Naive thymus-derived CD8-positive, alpha-beta T cell (primary cell): ENCODE measurements at regions not wholly inside any gene's neighbourhood (a gene's known extent, or its start where the extent isn't known, plus 50 kb on each side); places are given as distances from the start of the nearest gene placed in this dataset.
A peak's percentile ranks its signal among the peaks of the same experiment; 100 is the strongest.

Source experiments
- ATAC-seq, 2 donors: fragments of 150-1000 bp; cut with Tn5 transposase in 1 of 2; sonication (Bioruptor Pico), chemical (Tn5 transposase) in 1 of 2; 1 replicate in 1 of 2; 2 replicates in 1 of 2; pipeline ENCODE4 v1.10.0; 2021; ENCODE audit warnings: mild to moderate bottlenecking in 2 of 2, moderate library complexity in 2 of 2
- POLR2A ChIA-PET: fragments of 350-600 bp; sonication (Branson Sonifier 250); formaldehyde crosslinking; loops from one replicate; lab custom pipeline; 2021; ENCODE audit warnings: antibody characterized with exemption; lab: Charles Lee
- DNase-seq, 10 donors: peaks; one replicate each; pipeline versions ENCODE4 v3.0.0 to v3.0.0-alpha.2; 2020 to 2022
- H3K27ac Mint-ChIP-seq, 10 donors: one replicate each; pipeline ENCODE4 v1.8.0; 2020 to 2022; ENCODE audit warnings: mild to moderate bottlenecking in 10 of 10, mixed read lengths in 10 of 10, moderate library complexity in 4 of 10, inconsistent platforms in 1 of 10
- H3K27me3 Mint-ChIP-seq, 5 donors: one replicate each; pipeline ENCODE4 v1.8.0; 2021 to 2022; ENCODE audit warnings: mixed read lengths in 5 of 5
- H3K36me3 Mint-ChIP-seq, 3 donors: one replicate each; pipeline ENCODE4 v1.8.0; 2020 to 2022; ENCODE audit warnings: mixed read lengths in 3 of 3, mild to moderate bottlenecking in 2 of 3, inconsistent platforms in 1 of 3
- H3K4me1 Mint-ChIP-seq, 4 donors: one replicate each; pipeline ENCODE4 v1.8.0; 2021 to 2022; ENCODE audit warnings: mixed read lengths in 4 of 4
- H3K4me3 Mint-ChIP-seq, 10 donors: one replicate each; pipeline ENCODE4 v1.8.0; 2020 to 2022; ENCODE audit warnings: mild to moderate bottlenecking in 10 of 10, mixed read lengths in 10 of 10, moderate library complexity in 6 of 10, inconsistent platforms in 1 of 10
- H3K9me3 Mint-ChIP-seq, 9 donors: one replicate each; pipeline ENCODE4 v1.8.0; 2020 to 2022; ENCODE audit warnings: mixed read lengths in 9 of 9, mild to moderate bottlenecking in 3 of 9, inconsistent platforms in 1 of 9, moderate library complexity in 1 of 9

DNA sequence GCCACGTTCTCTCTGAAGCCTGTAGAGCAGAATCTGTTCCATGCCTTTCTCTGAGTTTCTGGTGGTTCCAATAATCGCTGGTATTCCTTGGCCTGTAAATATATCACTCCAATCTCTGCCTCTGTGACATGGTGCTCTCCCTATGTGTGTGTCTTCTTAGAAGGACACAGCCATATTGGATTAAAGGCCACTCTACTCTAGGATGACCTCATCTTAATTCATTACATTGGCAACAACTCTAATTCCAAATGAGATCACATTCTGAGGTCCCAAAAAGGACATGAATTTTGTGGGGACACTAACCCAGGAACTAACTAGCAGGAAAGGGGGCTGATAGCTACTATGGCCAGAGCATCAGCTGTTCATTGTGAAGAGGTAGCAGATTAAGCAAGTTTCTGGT is 110.7 kb downstream of the KLF12 start:
- no peak for DNase-seq
- H3K27me3 Mint-ChIP-seq = no peaks in the 10 kb centered on the region
- H3K4me1 Mint-ChIP-seq = peaks cover 29 to 76% (median 74%) of the 10 kb centered on the region in 4 donors
- H3K36me3 Mint-ChIP-seq = peaks cover 27 to 29% (median 28%) of the 10 kb centered on the region in 3 donors
- H3K27ac Mint-ChIP-seq = peak overlapping the region in 6 of 10 donors; percentile 16 to 89 (median 47)
- peaks cover 0 to 14% (median 4%) of the 10 kb centered on the region in 9 donors for H3K9me3 Mint-ChIP-seq
- POLR2A ChIA-PET = interaction anchor here (0.9 kb wide), 1 partner anchor 38 kb away, joined by 3 read pairs; no protein-coding TSS in a partner anchor
- no peak for ATAC-seq
- no peak overlapping the region for H3K4me3 Mint-ChIP-seq

- DNase-seq (no peak), ATAC-seq (no peak)
- Mint-ChIP-seq H3K4me1 (peaks cover 23 to 76% (median 71%) of the 10 kb centered on the region in 4 donors), H3K4me3 (peak overlapping the region in 1 of 10 donors; percentile 38), H3K27me3 (no peaks in the 10 kb centered on the region), H3K9me3 (peaks cover 0 to 14% (median 4%) of the 10 kb centered on the region in 9 donors), H3K27ac (peak overlapping the region in 4 of 10 donors; percentile 2 to 75 (median 23)), H3K36me3 (peaks cover 28 to 29% (median 29%) of the 10 kb centered on the region in 3 donors)
- POLR2A ChIA-PET = interaction anchor here (1.1 kb wide), 1 partner anchor 37 kb away, joined by 6 read pairs; no protein-coding TSS in a partner anchor
Observed at GRCh38 chr13:74021505-74021904, 112.7 kb downstream of the KLF12 start.

DNA sequence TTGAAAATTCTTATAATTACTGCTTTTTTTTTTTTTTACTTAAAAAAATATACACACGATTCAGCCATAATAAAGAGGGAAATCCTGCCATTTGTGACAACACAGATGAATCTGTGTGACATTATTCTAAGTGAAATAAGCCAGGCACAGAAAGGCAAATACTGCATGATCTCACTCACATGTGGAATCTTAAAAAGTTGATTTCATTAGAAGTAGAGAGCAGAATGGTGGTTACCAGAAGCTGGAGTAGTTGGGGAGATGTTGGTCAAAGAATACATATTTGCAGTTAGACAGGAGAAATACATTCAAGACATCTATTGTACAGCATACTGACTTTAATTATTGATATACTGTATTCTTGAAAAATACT is 116.2 kb downstream of the KLF12 start:
- Mint-ChIP-seq H3K27ac (peak overlapping the region in 4 of 10 donors; percentile 23 to 76 (median 40)), H3K4me1 (peaks cover 19 to 63% (median 52%) of the 10 kb centered on the region in 4 donors), H3K4me3 (peak overlapping the region in 1 of 10 donors; percentile 11), H3K27me3 (no peaks in the 10 kb centered on the region), H3K36me3 (peaks cover 22 to 23% (median 23%) of the 10 kb centered on the region in 3 donors), H3K9me3 (peaks cover 0 to 14% (median 4%) of the 10 kb centered on the region in 9 donors)
- POLR2A ChIA-PET = interaction anchor here (0.6 kb wide), 1 partner anchor 1581 kb away, joined by 3 read pairs; no protein-coding TSS in a partner anchor
- no peak for DNase-seq
- ATAC-seq = no peak

DNA sequence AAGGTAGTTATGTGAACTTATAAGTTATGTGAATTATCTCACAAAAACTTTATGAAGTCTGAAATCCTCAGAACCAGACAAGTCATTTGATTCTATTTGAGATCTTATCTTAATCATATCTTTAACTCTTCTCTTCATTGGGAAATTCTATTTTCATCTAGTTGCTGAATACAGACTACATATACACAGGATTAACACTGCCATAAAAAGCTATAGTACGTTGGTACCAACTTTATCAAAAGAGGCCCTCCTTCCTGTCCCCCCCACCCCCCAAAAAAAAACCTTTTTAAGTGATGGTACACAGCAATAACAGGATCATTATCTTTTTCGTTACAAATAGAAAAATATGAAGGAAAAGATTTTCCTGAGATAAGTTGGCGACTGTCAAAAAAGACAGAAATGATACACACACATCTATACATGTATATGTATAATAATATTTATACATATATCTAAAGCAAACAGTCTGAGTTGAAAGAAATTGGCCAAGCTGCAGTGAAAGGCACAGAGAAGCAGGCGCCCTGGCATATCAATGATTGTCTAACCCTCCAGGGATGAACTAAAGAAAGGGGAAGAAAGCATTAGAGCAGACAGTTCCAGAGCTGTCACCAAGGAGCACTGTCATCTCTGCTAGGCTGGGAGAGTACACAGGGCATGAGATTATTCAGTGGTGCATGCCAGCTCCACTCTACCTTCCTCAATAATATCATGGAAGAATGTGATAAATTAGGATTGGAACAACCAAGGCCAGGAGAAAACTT is 116.7 kb downstream of the KLF12 start:
- peak overlapping the region in 3 of 10 donors; percentile 7 to 47 (median 32) for H3K4me3 Mint-ChIP-seq
- peak overlapping the region in 8 of 10 donors; percentile 51 to 79 (median 68) for H3K27ac Mint-ChIP-seq

DNA sequence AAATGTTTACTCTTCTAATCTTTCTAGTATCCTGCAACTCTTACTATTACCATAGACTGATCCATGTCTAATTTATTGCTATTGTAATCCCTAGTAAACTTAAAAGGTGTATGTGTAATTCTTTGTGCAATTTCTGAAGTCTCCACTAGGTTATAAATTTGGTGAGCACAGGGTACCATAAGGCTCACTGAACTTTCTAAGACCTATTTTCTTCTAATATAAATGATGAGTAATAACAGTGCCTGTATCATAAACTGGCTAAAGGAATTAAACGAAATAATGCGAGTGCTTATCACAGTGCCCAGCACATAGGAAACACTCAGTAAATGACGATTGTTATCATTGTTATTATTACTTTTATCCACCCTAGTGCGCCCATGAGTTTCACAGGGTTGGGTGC is 119.1 kb downstream of the KLF12 start:
- peaks cover 1 to 8% (median 5%) of the 10 kb centered on the region in 3 donors for H3K36me3 Mint-ChIP-seq
- ATAC-seq (peak; percentile 35 to 48), DNase-seq (no peak)
- no peak overlapping the region for H3K4me3 Mint-ChIP-seq
- no peaks in the 10 kb centered on the region for H3K27me3 Mint-ChIP-seq
- peaks cover 0 to 2% (median 0%) of the 10 kb centered on the region in 9 donors for H3K9me3 Mint-ChIP-seq
- H3K27ac Mint-ChIP-seq = no peak overlapping the region
- POLR2A ChIA-PET = no interaction called here
- H3K4me1 Mint-ChIP-seq = peaks cover 16 to 62% (median 51%) of the 10 kb centered on the region in 4 donors

More for the DNA sequence above, 116.7 kb downstream of the KLF12 start:
- peaks cover 19 to 64% (median 51%) of the 10 kb centered on the region in 4 donors for H3K4me1 Mint-ChIP-seq
- DNase-seq = peak in 1 of 10 donors; percentile 28
- POLR2A ChIA-PET = interaction anchor here (0.6 to 1.3 kb wide), 5 partner anchors 76 to 1582 kb away, joined by 3 to 6 read pairs (median 4); no protein-coding TSS in a partner anchor
- H3K27me3 Mint-ChIP-seq = no peaks in the 10 kb centered on the region
- ATAC-seq = peak; percentile 58 to 82
- H3K9me3 Mint-ChIP-seq = peaks cover 0 to 8% (median 2%) of the 10 kb centered on the region in 9 donors
- peaks cover 18 to 21% (median 19%) of the 10 kb centered on the region in 3 donors for H3K36me3 Mint-ChIP-seq

DNA sequence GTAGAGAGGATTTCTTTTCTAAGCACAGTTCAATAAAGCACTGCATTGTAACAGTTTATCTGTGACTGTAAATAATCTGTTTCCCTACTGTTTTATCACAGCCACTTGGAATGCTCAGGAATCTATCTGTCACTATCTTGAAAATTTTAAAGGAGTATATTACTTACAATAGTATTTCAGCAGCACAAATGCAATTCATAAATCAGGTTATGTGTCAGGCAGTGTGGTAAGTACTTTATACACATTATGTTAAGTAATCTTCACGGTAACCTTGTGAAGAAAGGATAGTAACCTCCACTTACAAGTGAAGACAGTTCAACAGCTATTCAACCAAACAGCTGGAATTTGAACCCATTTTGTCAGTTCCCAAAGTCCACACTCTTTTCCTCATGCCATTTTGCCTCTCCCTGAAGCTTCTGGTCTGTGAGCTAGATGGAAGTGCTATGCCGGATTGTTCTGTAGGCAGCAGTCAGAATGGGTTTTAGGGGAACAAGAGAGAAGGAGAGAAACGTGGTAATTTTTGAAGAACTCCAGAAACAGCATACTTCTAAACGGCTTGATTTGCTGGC is 125.0 kb downstream of the KLF12 start:
- no peaks in the 10 kb centered on the region for H3K27me3 Mint-ChIP-seq
- no peaks in the 10 kb centered on the region for H3K9me3 Mint-ChIP-seq
- ATAC-seq (no peak), DNase-seq (no peak)
- POLR2A ChIA-PET = no interaction called here
- peaks cover 0 to 21% (median 14%) of the 10 kb centered on the region in 3 donors for H3K36me3 Mint-ChIP-seq
- peak overlapping the region in 5 of 10 donors; percentile 19 to 53 (median 26) for H3K27ac Mint-ChIP-seq
- peaks cover 29 to 63% (median 59%) of the 10 kb centered on the region in 4 donors for H3K4me1 Mint-ChIP-seq
- no peak overlapping the region for H3K4me3 Mint-ChIP-seq

- H3K9me3 Mint-ChIP-seq = no peaks in the 10 kb centered on the region
- no peaks in the 10 kb centered on the region for H3K27me3 Mint-ChIP-seq
- DNase-seq (no peak), ATAC-seq (no peak)
- POLR2A ChIA-PET = no interaction called here
- peaks cover 23 to 56% (median 49%) of the 10 kb centered on the region in 4 donors for H3K4me1 Mint-ChIP-seq
- peak overlapping the region in 1 of 10 donors; percentile 20 for H3K4me3 Mint-ChIP-seq
- peaks cover 0 to 18% (median 10%) of the 10 kb centered on the region in 3 donors for H3K36me3 Mint-ChIP-seq
- peak overlapping the region in 4 of 10 donors; percentile 5 to 42 (median 9) for H3K27ac Mint-ChIP-seq
Observed at GRCh38 chr13:74006666-74007065, 127.5 kb downstream of the KLF12 start.

- peaks cover 0 to 18% (median 8%) of the 10 kb centered on the region in 3 donors for H3K36me3 Mint-ChIP-seq
- POLR2A ChIA-PET = no interaction called here
- peak overlapping the region in 7 of 10 donors; percentile 1 to 51 (median 9) for H3K27ac Mint-ChIP-seq
- H3K4me3 Mint-ChIP-seq = peak overlapping the region in 2 of 10 donors; percentile 1 to 9
- peak; percentile 80 to 85 for ATAC-seq
- no peaks in the 10 kb centered on the region for H3K27me3 Mint-ChIP-seq
- DNase-seq = peak in 2 of 10 donors; percentile 13 to 26
- peaks cover 24 to 54% (median 49%) of the 10 kb centered on the region in 4 donors for H3K4me1 Mint-ChIP-seq
- no peaks in the 10 kb centered on the region for H3K9me3 Mint-ChIP-seq
Observed at GRCh38 chr13:74005320-74006157, 128.7 kb downstream of the KLF12 start.

DNA sequence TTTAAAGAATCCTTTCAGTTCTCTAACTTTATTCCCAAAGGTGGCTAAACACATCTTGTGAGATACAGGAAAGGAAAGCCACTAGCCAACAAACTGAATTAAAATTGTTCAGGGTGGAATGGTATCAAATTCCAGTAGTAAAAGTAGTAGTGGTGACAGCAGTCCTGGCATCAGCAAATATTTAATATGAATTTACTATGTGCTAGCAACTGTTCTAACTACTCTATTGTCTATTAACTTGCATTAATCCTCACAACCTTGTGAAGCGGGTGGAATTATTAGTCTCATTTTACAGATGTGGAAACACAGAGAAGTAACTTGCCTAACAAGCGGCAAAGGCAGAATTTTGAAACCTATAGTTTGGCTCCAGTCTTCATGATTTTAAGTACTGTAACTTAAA is 130.1 kb downstream of the KLF12 start:
- H3K36me3 Mint-ChIP-seq = peaks cover 0 to 14% (median 8%) of the 10 kb centered on the region in 3 donors
- H3K27ac Mint-ChIP-seq = no peak overlapping the region
- no peaks in the 10 kb centered on the region for H3K9me3 Mint-ChIP-seq
- POLR2A ChIA-PET = no interaction called here
- no peaks in the 10 kb centered on the region for H3K27me3 Mint-ChIP-seq
- peaks cover 21 to 58% (median 48%) of the 10 kb centered on the region in 4 donors for H3K4me1 Mint-ChIP-seq
- ATAC-seq (no peak), DNase-seq (no peak)
- H3K4me3 Mint-ChIP-seq = no peak overlapping the region

DNA sequence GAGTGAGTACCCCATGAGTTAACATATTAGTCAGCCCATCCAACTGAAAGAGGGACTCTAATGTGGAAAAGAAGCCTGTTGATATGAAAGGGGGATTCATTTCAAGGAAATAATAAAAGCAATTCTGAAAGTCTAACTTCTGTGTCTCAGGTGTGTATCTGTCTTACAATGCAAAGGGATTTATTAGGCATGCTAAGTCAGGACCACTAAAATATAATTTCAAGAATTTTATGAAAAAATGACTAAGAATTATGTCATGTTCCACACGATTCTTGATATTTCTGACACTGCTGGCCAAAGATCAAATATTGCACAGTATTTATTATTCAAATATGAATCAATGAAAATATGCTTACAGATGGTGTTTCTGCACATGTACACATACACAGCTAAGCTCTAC is 130.8 kb downstream of the KLF12 start:
- H3K4me1 Mint-ChIP-seq = peaks cover 24 to 60% (median 49%) of the 10 kb centered on the region in 4 donors
- POLR2A ChIA-PET = no interaction called here
- H3K36me3 Mint-ChIP-seq = peaks cover 0 to 7% (median 7%) of the 10 kb centered on the region in 3 donors
- DNase-seq = no peak
- H3K27ac Mint-ChIP-seq = no peak overlapping the region
- no peak overlapping the region for H3K4me3 Mint-ChIP-seq
- no peaks in the 10 kb centered on the region for H3K27me3 Mint-ChIP-seq
- no peak for ATAC-seq
- H3K9me3 Mint-ChIP-seq = no peaks in the 10 kb centered on the region

DNA sequence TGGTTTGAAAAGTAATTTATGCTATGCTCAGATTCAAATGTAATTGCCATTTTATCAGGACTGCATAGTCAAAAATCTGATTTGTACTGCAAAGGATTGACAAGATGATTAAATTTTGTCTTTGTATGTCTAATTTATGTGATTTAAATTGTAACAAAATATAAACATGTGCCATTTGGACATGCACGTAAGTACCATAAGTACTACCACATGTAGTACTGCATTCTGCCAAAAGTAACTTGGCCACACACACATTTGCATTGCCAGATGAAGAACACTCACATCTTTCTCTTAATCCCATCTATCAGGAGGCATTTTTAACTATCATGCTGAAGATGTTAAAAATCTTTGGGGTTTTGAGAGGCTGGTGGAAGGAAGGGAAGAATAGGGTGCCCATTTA is 133.3 kb downstream of the KLF12 start:
- POLR2A ChIA-PET = no interaction called here
- DNase-seq = no peak
- Mint-ChIP-seq H3K27me3 (no peaks in the 10 kb centered on the region), H3K9me3 (no peaks in the 10 kb centered on the region), H3K36me3 (no peaks in the 10 kb centered on the region), H3K4me1 (peaks cover 18 to 67% (median 57%) of the 10 kb centered on the region in 4 donors), H3K27ac (peak overlapping the region in 3 of 10 donors; percentile 9 to 22 (median 15)), H3K4me3 (no peak overlapping the region)
- ATAC-seq = no peak

- peaks cover 24 to 76% (median 63%) of the 10 kb centered on the region in 4 donors for H3K4me1 Mint-ChIP-seq
- DNase-seq (peak in 2 of 10 donors; percentile 22 to 29), ATAC-seq (peak; percentile 54 to 65)
- H3K36me3 Mint-ChIP-seq = peaks cover 0 to 15% (median 11%) of the 10 kb centered on the region in 3 donors
- POLR2A ChIA-PET = no interaction called here
- H3K27me3 Mint-ChIP-seq = no peaks in the 10 kb centered on the region
- H3K4me3 Mint-ChIP-seq = peak overlapping the region in 2 of 10 donors; percentile 13 to 14
- peak overlapping the region; percentile 2 to 86 (median 46) for H3K27ac Mint-ChIP-seq
- H3K9me3 Mint-ChIP-seq = no peaks in the 10 kb centered on the region
Observed at GRCh38 chr13:73998631-73999030, 135.6 kb downstream of the KLF12 start.
